ENCODE measurements at regions not wholly inside any gene's neighbourhood (a gene's known extent, or its start where the extent isn't known, plus 50 kb on each side); places are given as distances from the start of the nearest gene placed in this dataset.
A peak's percentile ranks its signal among the peaks of the same experiment; 100 is the strongest.

GRCh38 chr5:2222246-2222992, 339.7 kb upstream of the IRX4 start:
- DNase-seq, result no peak

GRCh38 chr5:2221450-2221849, 338.7 kb upstream of the IRX4 start:
- no peak for DNase-seq

GRCh38 chr5:2220741-2221140, 338.0 kb upstream of the IRX4 start:
- no peak for DNase-seq

- no peak for DNase-seq
Observed at GRCh38 chr5:2219149-2219776, 336.5 kb upstream of the IRX4 start.

GRCh38 chr5:2217219-2217618, 334.5 kb upstream of the IRX4 start:
- no peak for DNase-seq

GRCh38 chr5:2214910-2215590, 332.3 kb upstream of the IRX4 start:
- DNase-seq, result no peak

- no peak for DNase-seq
Observed at GRCh38 chr5:2213121-2213730, 330.5 kb upstream of the IRX4 start.

GRCh38 chr5:2212481-2212880, 329.8 kb upstream of the IRX4 start:
- DNase-seq, result no peak

GRCh38 chr5:2208239-2208544, 325.5 kb upstream of the IRX4 start:
- DNase-seq, result no peak

GRCh38 chr5:2207416-2208238, 324.9 kb upstream of the IRX4 start:
- DNase-seq, result peak; percentile 23

- no peak for DNase-seq
Observed at GRCh38 chr5:2207109-2207399, 324.3 kb upstream of the IRX4 start.

GRCh38 chr5:2206293-2207108, 323.8 kb upstream of the IRX4 start:
- DNase-seq, result no peak

GRCh38 chr5:2205596-2206226, 323.0 kb upstream of the IRX4 start:
- DNase-seq, result no peak

- no peak for DNase-seq
Observed at GRCh38 chr5:2205185-2205585, 322.5 kb upstream of the IRX4 start.

GRCh38 chr5:2204366-2205184, 321.9 kb upstream of the IRX4 start:
- DNase-seq, result no peak

- no peak for DNase-seq
Observed at GRCh38 chr5:2203774-2204173, 321.0 kb upstream of the IRX4 start.

GRCh38 chr5:2201832-2202231, 319.1 kb upstream of the IRX4 start:
- DNase-seq, result no peak

GRCh38 chr5:2201421-2201820, 318.7 kb upstream of the IRX4 start:
- DNase-seq, result no peak

GRCh38 chr5:2201011-2201410, 318.3 kb upstream of the IRX4 start:
- no peak for DNase-seq

- no peak for DNase-seq
Observed at GRCh38 chr5:2200261-2200950, 317.7 kb upstream of the IRX4 start.

Data from hindlimb muscle (tissue), 1 donor.